ENCODE measurements at regions not wholly inside any gene's neighbourhood (a gene's known extent, or its start where the extent isn't known, plus 50 kb on each side); places are given as distances from the start of the nearest gene placed in this dataset.

GRCh38 chr6:6841571-6841970 lies 253.1 kb downstream of the LY86 start:
- TF ChIP-seq TAF1 (conservative IDR thresholded peaks at IDR 0.05) (no peak), GABPA (IDR thresholded peaks at IDR 0.05 in 1 of 2, conservative IDR thresholded peaks at IDR 0.05 in 1 of 2) (no peak), YY1 (IDR thresholded peaks at IDR 0.05) (no peak), NR2F2 (IDR thresholded peaks at IDR 0.05) (no peak), EGR1 (IDR thresholded peaks at IDR 0.05; ENCODE audit: low read depth in 2 of 2) (no peak), RAD21 (IDR thresholded peaks at IDR 0.05) (no peak), JUND (IDR thresholded peaks at IDR 0.05) (no peak), SP1 (IDR thresholded peaks at IDR 0.05) (no peak), REST (IDR thresholded peaks at IDR 0.05) (no peak), FOXA2 (IDR thresholded peaks at IDR 0.05) (no peak)
- H3K4me1 ChIP-seq (ENCODE audit: control insufficient read depth in 4 of 4, insufficient read depth in 4 of 4, low read length in 3 of 4) = peaks cover 0 to 9% (median 7%) of the 10 kb centered on the region in 4 donors
- DNase-seq (ENCODE audit: low spot score) = no peak
- 69% methylated on average over 3 of the region's 3 CpGs for WGBS
- H3K36me3 ChIP-seq (ENCODE audit: control insufficient read depth in 4 of 4, insufficient read depth in 3 of 4, low read depth in 1 of 4, low read length in 3 of 4) = no peaks in the 10 kb centered on the region
- H3K4me3 ChIP-seq (ENCODE audit: low read depth in 1 of 3, low read length in 3 of 3) = no peak overlapping the region
- H3K27me3 ChIP-seq (ENCODE audit: control insufficient read depth in 4 of 4, insufficient read depth in 4 of 4, low read length in 3 of 4) = no peaks in the 10 kb centered on the region
- H3K9ac ChIP-seq (ENCODE audit: low read depth in 1 of 2, low read length in 2 of 2) = no peak overlapping the region
- H3K27ac ChIP-seq (ENCODE audit: low read depth in 1 of 2, low read length in 2 of 2) = no peak overlapping the region
- H3K9me3 ChIP-seq (ENCODE audit: control insufficient read depth in 4 of 4, low read length in 3 of 4) = no peaks in the 10 kb centered on the region

- Histone ChIP-seq H3K4me1 (ENCODE audit: control insufficient read depth in 4 of 4, insufficient read depth in 4 of 4, low read length in 3 of 4) (peaks cover 0 to 9% (median 7%) of the 10 kb centered on the region in 4 donors), H3K9ac (ENCODE audit: low read depth in 1 of 2, low read length in 2 of 2) (no peak overlapping the region), H3K36me3 (ENCODE audit: control insufficient read depth in 4 of 4, insufficient read depth in 3 of 4, low read depth in 1 of 4, low read length in 3 of 4) (no peaks in the 10 kb centered on the region), H3K27me3 (ENCODE audit: control insufficient read depth in 4 of 4, insufficient read depth in 4 of 4, low read length in 3 of 4) (no peaks in the 10 kb centered on the region), H3K9me3 (ENCODE audit: control insufficient read depth in 4 of 4, low read length in 3 of 4) (no peaks in the 10 kb centered on the region), H3K27ac (ENCODE audit: low read depth in 1 of 2, low read length in 2 of 2) (no peak overlapping the region), H3K4me3 (ENCODE audit: low read depth in 1 of 3, low read length in 3 of 3) (no peak overlapping the region)
- DNase-seq (ENCODE audit: low spot score) = no peak
- no peak for TF ChIP-seq YY1 (IDR thresholded peaks at IDR 0.05)
- TF ChIP-seq ATF3 (IDR thresholded peaks at IDR 0.05) = no peak
- TF ChIP-seq NR2F2 (IDR thresholded peaks at IDR 0.05) = no peak
- no peak for TF ChIP-seq FOXA1 (IDR thresholded peaks at IDR 0.05)
- no peak for TF ChIP-seq MAX (IDR thresholded peaks at IDR 0.05)
- no peak for TF ChIP-seq HNF4G (IDR thresholded peaks at IDR 0.05)
- TF ChIP-seq SP1 (IDR thresholded peaks at IDR 0.05) = no peak
- no peak for TF ChIP-seq RAD21 (IDR thresholded peaks at IDR 0.05)
- WGBS = 89% methylated on average over 5 of the region's 5 CpGs
These were observed 253.8 kb downstream of the LY86 start for GRCh38 chr6:6842291-6842690.

- H3K9me3 ChIP-seq (ENCODE audit: control insufficient read depth in 4 of 4, low read length in 3 of 4) = no peaks in the 10 kb centered on the region
- peaks cover 0 to 9% (median 7%) of the 10 kb centered on the region in 4 donors for H3K4me1 ChIP-seq (ENCODE audit: control insufficient read depth in 4 of 4, insufficient read depth in 4 of 4, low read length in 3 of 4)
- 90% methylated on average over 5 of the region's 5 CpGs for WGBS
- no peaks in the 10 kb centered on the region for H3K36me3 ChIP-seq (ENCODE audit: control insufficient read depth in 4 of 4, insufficient read depth in 3 of 4, low read depth in 1 of 4, low read length in 3 of 4)
- no peak overlapping the region for H3K27ac ChIP-seq (ENCODE audit: low read depth in 1 of 2, low read length in 2 of 2)
- no peaks in the 10 kb centered on the region for H3K27me3 ChIP-seq (ENCODE audit: control insufficient read depth in 4 of 4, insufficient read depth in 4 of 4, low read length in 3 of 4)
- no peak overlapping the region for H3K4me3 ChIP-seq (ENCODE audit: low read depth in 1 of 3, low read length in 3 of 3)
- H3K9ac ChIP-seq (ENCODE audit: low read depth in 1 of 2, low read length in 2 of 2) = no peak overlapping the region
- DNase-seq (ENCODE audit: low spot score) = no peak
- TF ChIP-seq JUND (IDR thresholded peaks at IDR 0.05) (no peak), NR2F2 (IDR thresholded peaks at IDR 0.05) (no peak), HNF4A (conservative IDR thresholded peaks at IDR 0.05) (no peak), SP1 (IDR thresholded peaks at IDR 0.05) (no peak), FOXA1 (IDR thresholded peaks at IDR 0.05) (no peak), CTCF (IDR thresholded peaks at IDR 0.05; ENCODE audit: low read depth, low read length, missing input control) (no peak), GABPA (IDR thresholded peaks at IDR 0.05 in 1 of 2, conservative IDR thresholded peaks at IDR 0.05 in 1 of 2) (no peak)
These were observed 254.6 kb downstream of the LY86 start for GRCh38 chr6:6843057-6843627.

Data from liver (tissue), 8 donors.